RWPE1 (cell line): ENCODE measurements at regions not wholly inside any gene's neighbourhood (a gene's known extent, or its start where the extent isn't known, plus 50 kb on each side); places are given as distances from the start of the nearest gene placed in this dataset.
"Not testable (repeated sequence)": the region's sequence is repeated elsewhere in the genome, so short reads cannot be mapped to it uniquely, and the experiment has no call there.

Experiments used
- CTCF ChIA-PET: fragments of 350-600 bp; sonication (Branson Sonifier 250); formaldehyde crosslinking; extraction: SDS; loops from one replicate; lab custom pipeline; 2021; lab: Yijun Ruan, JAX
- POLR2A ChIA-PET: fragments of 400-600 bp; formaldehyde crosslinking; extraction: SDS; loops from one replicate; lab custom pipeline; 2020; ENCODE audit warnings: antibody characterized with exemption; ENCODE audit not compliant: low non-redundant PET; lab: Yijun Ruan, JAX
- DNase-seq: peaks from one replicate; pipeline ENCODE4 v3.0.0; 2012; ENCODE audit warnings: low spot score
- H3K27ac ChIP-seq: fragments of 450-650 bp; 2 replicates; pipeline ENCODE4 v1.5.1; 2017
- CTCF ChIP-seq: fragments of 450-650 bp; conservative IDR thresholded peaks from 2 replicates; pipeline ENCODE4 v1.5.1; 2017; ENCODE audit warnings: low read depth, mild to moderate bottlenecking

GRCh38 chr3:159275741-159276140 lies 473.9 kb downstream of the MFSD1 start:
- POLR2A ChIA-PET: no interaction called here
- CTCF ChIA-PET: no interaction called here
- no peak for DNase-seq
- no peak overlapping the region for H3K27ac ChIP-seq
- no peak for TF ChIP-seq CTCF

- H3K27ac ChIP-seq: no peak overlapping the region
- CTCF ChIA-PET: interaction anchor here (0.6 kb wide), 1 partner anchor 424 kb away, joined by 3 read pairs; no protein-coding TSS in a partner anchor
- TF ChIP-seq CTCF: no peak
- DNase-seq: no peak
- POLR2A ChIA-PET: no interaction called here
These were observed 476.0 kb downstream of the MFSD1 start for GRCh38 chr3:159277814-159278213.

- ChIA-PET POLR2A (no interaction called here), CTCF (interaction anchor here (0.6 to 1.0 kb wide), 2 partner anchors 30 kb away, joined by 3 read pairs; no protein-coding TSS in a partner anchor)
- no peak for DNase-seq
- H3K27ac ChIP-seq: no peak overlapping the region
- TF ChIP-seq CTCF: no peak
These were observed 478.7 kb downstream of the MFSD1 start for GRCh38 chr3:159280386-159281191.

- CTCF ChIA-PET: no interaction called here
- POLR2A ChIA-PET: no interaction called here
- no peak for TF ChIP-seq CTCF
- H3K27ac ChIP-seq: no peak overlapping the region
- no peak for DNase-seq
These were observed 491.6 kb downstream of the MFSD1 start for GRCh38 chr3:159293493-159293892.

- no peak overlapping the region for H3K27ac ChIP-seq
- DNase-seq: no peak
- ChIA-PET CTCF (no interaction called here), POLR2A (no interaction called here)
- no peak for TF ChIP-seq CTCF
These were observed 500.1 kb downstream of the MFSD1 start for GRCh38 chr3:159301961-159302360.

- H3K27ac ChIP-seq: no peak overlapping the region
- CTCF ChIA-PET: no interaction called here
- TF ChIP-seq CTCF: no peak
- DNase-seq: no peak
- POLR2A ChIA-PET: no interaction called here
These were observed 503.2 kb downstream of the MFSD1 start for GRCh38 chr3:159305017-159305416.

- H3K27ac ChIP-seq, CTCF ChIA-PET, DNase-seq, POLR2A ChIA-PET: not testable (repeated sequence)
These were observed 514.9 kb downstream of the MFSD1 start for GRCh38 chr3:159316706-159317105.
